SK-N-SH (cell line): ENCODE measurements at regions not wholly inside any gene's neighbourhood (a gene's known extent, or its start where the extent isn't known, plus 50 kb on each side); places are given as distances from the start of the nearest gene placed in this dataset.

Experiments used
- CTCF ChIA-PET: fragments of 300-600, 350-600 bp; formaldehyde crosslinking; extraction: SDS; loops from one replicate; lab custom pipeline; 2021; lab: Yijun Ruan, JAX
- POLR2A ChIA-PET: fragments of 350-600 bp; sonication (Branson Sonifier 250); formaldehyde crosslinking; extraction: SDS; loops from one replicate; lab custom pipeline; 2020; ENCODE audit warnings: antibody characterized with exemption, inconsistent platforms; lab: Yijun Ruan, JAX
- DNase-seq: peaks from one replicate; pipeline ENCODE4 v3.0.0; 2012
- H2AFZ ChIP-seq: fragments of 200-600 bp; sonication (generic); 2 replicates; pipeline ENCODE4 v1.8.1; 2016; ENCODE audit warnings: antibody characterized with exemption, mild to moderate bottlenecking, low read depth
- H3F3A ChIP-seq: fragments of 200-600 bp; sonication (generic); replicated peaks from 2 replicates; pipeline ENCODE3; 2016; ENCODE audit warnings: antibody characterized with exemption, mild to moderate bottlenecking; ENCODE audit not compliant: insufficient read depth
- H3K27ac ChIP-seq, 2 experiments: fragments of 200-500 bp in 1 of 2; fragments of 200-600 bp in 1 of 2; sonication (Bioruptor generic) in 1 of 2; sonication (generic), shearing (Covaris generic) in 1 of 2; 2 replicates each; pipeline versions ENCODE4 v1.5.1 to v1.6.1; 2014 to 2016; ENCODE audit warnings: low read depth in 2 of 2, inconsistent platforms in 1 of 2, low read length in 1 of 2, mild to moderate bottlenecking in 1 of 2, mixed read lengths in 1 of 2
- H3K27me3 ChIP-seq: fragments of 200-600 bp; sonication (generic), shearing (Covaris generic); 2 replicates; pipeline ENCODE4 v1.6.1; 2016; ENCODE audit warnings: mixed run types; ENCODE audit not compliant: insufficient read depth
- H3K36me3 ChIP-seq, 2 experiments: fragments of 200-500 bp in 1 of 2; fragments of 200-600 bp in 1 of 2; sonication (Bioruptor generic) in 1 of 2; sonication (generic) in 1 of 2; replicated peaks in 1 of 2; 2 replicates each; pipeline versions ENCODE3 to v1.5.1; 2014 to 2016; ENCODE audit warnings: low read length in 1 of 2, mild to moderate bottlenecking in 1 of 2; ENCODE audit not compliant: insufficient read depth in 2 of 2, control insufficient read depth in 1 of 2
- H3K4me1 ChIP-seq, 2 experiments: fragments of 200-500 bp in 1 of 2; fragments of 200-600 bp in 1 of 2; sonication (Bioruptor generic) in 1 of 2; sonication (generic), shearing (Covaris generic) in 1 of 2; 2 replicates each; pipeline versions ENCODE4 v1.5.1 to v1.6.1; 2014 to 2016; ENCODE audit warnings: low read depth in 1 of 2, low read length in 1 of 2, mixed run types in 1 of 2; ENCODE audit not compliant: insufficient read depth in 2 of 2, control insufficient read depth in 1 of 2
- H3K4me2 ChIP-seq: fragments of 200-600 bp; sonication (generic), shearing (Covaris generic); 2 replicates; pipeline ENCODE4 v1.6.1; 2017; ENCODE audit warnings: mixed run types
- H3K4me3 ChIP-seq, 2 experiments: fragments of 200-500 bp in 1 of 2; fragments of 200-600 bp in 1 of 2; sonication (Bioruptor generic) in 1 of 2; sonication (generic), shearing (Covaris generic) in 1 of 2; 2 replicates each; pipeline versions ENCODE4 v1.5.1 to v1.8.1; 2014 to 2016; ENCODE audit warnings: low read depth in 2 of 2, inconsistent platforms in 1 of 2, low read length in 1 of 2, mild to moderate bottlenecking in 1 of 2, mixed read lengths in 1 of 2, moderate library complexity in 1 of 2
- H3K79me2 ChIP-seq: fragments of 200-600 bp; sonication (generic); 2 replicates; pipeline ENCODE4 v1.8.1; 2017; ENCODE audit warnings: mild to moderate bottlenecking; ENCODE audit not compliant: insufficient read depth
- H3K9ac ChIP-seq: fragments of 200-600 bp; sonication (generic); 2 replicates; pipeline ENCODE4 v1.6.1; 2017; ENCODE audit warnings: mixed run types
- H3K9me2 ChIP-seq: fragments of 200-600 bp; sonication (generic); 2 replicates; pipeline ENCODE4 v1.6.1; 2017; ENCODE audit warnings: mixed run types
- H3K9me3 ChIP-seq: fragments of 200-600 bp; sonication (generic); 2 replicates; pipeline ENCODE4 v1.6.1; 2017; ENCODE audit warnings: mixed run types, mild to moderate bottlenecking, moderate library complexity
- H4K20me1 ChIP-seq: fragments of 200-600 bp; sonication (generic); 2 replicates; pipeline ENCODE4 v1.6.1; 2017; ENCODE audit warnings: mild to moderate bottlenecking, mixed run types; ENCODE audit not compliant: insufficient read depth
- CHD2 ChIP-seq: fragments of 150-350 bp; IDR thresholded peaks from 2 replicates; pipeline ENCODE4 v1.6.1; 2018; ENCODE audit warnings: low read length; ENCODE audit not compliant: partially characterized antibody
- GABPA ChIP-seq: IDR thresholded peaks from 2 replicates; pipeline ENCODE4 v1.4.0; 2012; ENCODE audit warnings: low read depth, mild to moderate bottlenecking
- NRF1 ChIP-seq: IDR thresholded peaks from 2 replicates; pipeline ENCODE4 v1.6.1; 2012; ENCODE audit warnings: low read depth, mild to moderate bottlenecking, low read length
- RAD21 ChIP-seq: IDR thresholded peaks from 2 replicates; pipeline ENCODE4 v1.6.1; 2012; ENCODE audit warnings: mild to moderate bottlenecking, low read length
- RFX5 ChIP-seq: IDR thresholded peaks from 2 replicates; pipeline ENCODE4 v1.6.1; 2012; ENCODE audit warnings: mild to moderate bottlenecking, improper control_type of control experiment, low read length
- USF1 ChIP-seq: IDR thresholded peaks from 2 replicates; pipeline ENCODE4 v1.4.0; 2012; ENCODE audit warnings: low read depth, borderline replicate concordance
- WGBS: methylation state at CpG from one replicate; pipeline ENCODE4 v1.1.6; 2017; ENCODE audit warnings: low lambda C conversion rate; 5-methylcytosine and 5-hydroxymethylcytosine counted together
- TF ChIP-seq, protein P1 (sequence below): IDR thresholded peaks from 2 replicates; pipeline ENCODE4 v1.6.1; 2012; ENCODE audit warnings: mild to moderate bottlenecking, low read depth, low read length, moderate library complexity
- TF ChIP-seq, protein P2 (sequence below): fragments of 200-600 bp; sonication (generic); IDR thresholded peaks from 2 replicates; pipeline ENCODE4 v1.6.1; 2017; ENCODE audit warnings: antibody characterized with exemption, mild to moderate bottlenecking, moderate library complexity

- DNase-seq: no peak
- no peaks in the 10 kb centered on the region for H3K79me2 ChIP-seq
- H3K9ac ChIP-seq: no peak overlapping the region
- 37% methylated on average over 5 of the region's 5 CpGs for WGBS
- H3F3A ChIP-seq: no peaks in the 10 kb centered on the region
- no peaks in the 10 kb centered on the region for H3K9me3 ChIP-seq
- H3K4me2 ChIP-seq: no peak overlapping the region
- no peaks in the 10 kb centered on the region for H3K36me3 ChIP-seq
- no peaks in the 10 kb centered on the region for H4K20me1 ChIP-seq
- POLR2A ChIA-PET: interaction anchor here (0.6 kb wide), 1 partner anchor 905 kb away, joined by 5 read pairs; no protein-coding TSS in a partner anchor
- TF ChIP-seq USF1 (no peak), CHD2 (no peak), NRF1 (no peak), GABPA (no peak), RFX5 (no peak), RAD21 (no peak)
- TF ChIP-seq, protein P1, sequence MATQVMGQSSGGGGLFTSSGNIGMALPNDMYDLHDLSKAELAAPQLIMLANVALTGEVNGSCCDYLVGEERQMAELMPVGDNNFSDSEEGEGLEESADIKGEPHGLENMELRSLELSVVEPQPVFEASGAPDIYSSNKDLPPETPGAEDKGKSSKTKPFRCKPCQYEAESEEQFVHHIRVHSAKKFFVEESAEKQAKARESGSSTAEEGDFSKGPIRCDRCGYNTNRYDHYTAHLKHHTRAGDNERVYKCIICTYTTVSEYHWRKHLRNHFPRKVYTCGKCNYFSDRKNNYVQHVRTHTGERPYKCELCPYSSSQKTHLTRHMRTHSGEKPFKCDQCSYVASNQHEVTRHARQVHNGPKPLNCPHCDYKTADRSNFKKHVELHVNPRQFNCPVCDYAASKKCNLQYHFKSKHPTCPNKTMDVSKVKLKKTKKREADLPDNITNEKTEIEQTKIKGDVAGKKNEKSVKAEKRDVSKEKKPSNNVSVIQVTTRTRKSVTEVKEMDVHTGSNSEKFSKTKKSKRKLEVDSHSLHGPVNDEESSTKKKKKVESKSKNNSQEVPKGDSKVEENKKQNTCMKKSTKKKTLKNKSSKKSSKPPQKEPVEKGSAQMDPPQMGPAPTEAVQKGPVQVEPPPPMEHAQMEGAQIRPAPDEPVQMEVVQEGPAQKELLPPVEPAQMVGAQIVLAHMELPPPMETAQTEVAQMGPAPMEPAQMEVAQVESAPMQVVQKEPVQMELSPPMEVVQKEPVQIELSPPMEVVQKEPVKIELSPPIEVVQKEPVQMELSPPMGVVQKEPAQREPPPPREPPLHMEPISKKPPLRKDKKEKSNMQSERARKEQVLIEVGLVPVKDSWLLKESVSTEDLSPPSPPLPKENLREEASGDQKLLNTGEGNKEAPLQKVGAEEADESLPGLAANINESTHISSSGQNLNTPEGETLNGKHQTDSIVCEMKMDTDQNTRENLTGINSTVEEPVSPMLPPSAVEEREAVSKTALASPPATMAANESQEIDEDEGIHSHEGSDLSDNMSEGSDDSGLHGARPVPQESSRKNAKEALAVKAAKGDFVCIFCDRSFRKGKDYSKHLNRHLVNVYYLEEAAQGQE: no peak
- TF ChIP-seq, protein P2, sequence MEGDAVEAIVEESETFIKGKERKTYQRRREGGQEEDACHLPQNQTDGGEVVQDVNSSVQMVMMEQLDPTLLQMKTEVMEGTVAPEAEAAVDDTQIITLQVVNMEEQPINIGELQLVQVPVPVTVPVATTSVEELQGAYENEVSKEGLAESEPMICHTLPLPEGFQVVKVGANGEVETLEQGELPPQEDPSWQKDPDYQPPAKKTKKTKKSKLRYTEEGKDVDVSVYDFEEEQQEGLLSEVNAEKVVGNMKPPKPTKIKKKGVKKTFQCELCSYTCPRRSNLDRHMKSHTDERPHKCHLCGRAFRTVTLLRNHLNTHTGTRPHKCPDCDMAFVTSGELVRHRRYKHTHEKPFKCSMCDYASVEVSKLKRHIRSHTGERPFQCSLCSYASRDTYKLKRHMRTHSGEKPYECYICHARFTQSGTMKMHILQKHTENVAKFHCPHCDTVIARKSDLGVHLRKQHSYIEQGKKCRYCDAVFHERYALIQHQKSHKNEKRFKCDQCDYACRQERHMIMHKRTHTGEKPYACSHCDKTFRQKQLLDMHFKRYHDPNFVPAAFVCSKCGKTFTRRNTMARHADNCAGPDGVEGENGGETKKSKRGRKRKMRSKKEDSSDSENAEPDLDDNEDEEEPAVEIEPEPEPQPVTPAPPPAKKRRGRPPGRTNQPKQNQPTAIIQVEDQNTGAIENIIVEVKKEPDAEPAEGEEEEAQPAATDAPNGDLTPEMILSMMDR: no peak
- no peak overlapping the region for H2AFZ ChIP-seq
- H3K27ac ChIP-seq: no peak overlapping the region
- H3K4me1 ChIP-seq: peaks cover 0 to 37% of the 10 kb centered on the region in 2 experiments; a peak in 1 of 4 replicates
- CTCF ChIA-PET: interaction anchor here (1.0 to 2.8 kb wide), 3 partner anchors 9 to 245 kb away, joined by 3 to 13 read pairs (median 3); no protein-coding TSS in a partner anchor
- no peak overlapping the region for H3K4me3 ChIP-seq
- no peaks in the 10 kb centered on the region for H3K27me3 ChIP-seq
- H3K9me2 ChIP-seq: no peaks in the 10 kb centered on the region
Measured at GRCh38 chr1:29758781-29759499, 522.6 kb downstream of the PTPRU start.
